Adrenal gland (tissue), 9 donors: ENCODE measurements at regions not wholly inside any gene's neighbourhood (a gene's known extent, or its start where the extent isn't known, plus 50 kb on each side); places are given as distances from the start of the nearest gene placed in this dataset.

Experiments
- DNase-seq, 7 donors: peaks; one replicate each; pipeline ENCODE4 v3.0.0-alpha.2; 2019 to 2020
- H3K27ac ChIP-seq, 5 donors: fragments of 200-600 bp; sonication (generic) in 4 of 5; 1 replicate in 3 of 5; 2 replicates in 2 of 5; pipeline versions ENCODE4 v1.5.1 to v1.8.0; 2016 to 2020; ENCODE audit warnings: mild to moderate bottlenecking in 1 of 5
- H3K27me3 ChIP-seq: fragments of 200-600 bp; 2 replicates; pipeline ENCODE4 v1.8.0; 2021
- H3K36me3 ChIP-seq, 2 donors: fragments of 200-600 bp; replicated peaks in 1 of 2; 1 replicate in 1 of 2; 2 replicates in 1 of 2; pipeline versions ENCODE4 v1.5.1 to v1.8.0; 2018 to 2022
- H3K4me1 ChIP-seq, 2 donors: fragments of 200-600 bp; replicated peaks in 1 of 2; 1 replicate in 1 of 2; 2 replicates in 1 of 2; pipeline versions ENCODE4 v1.5.1 to v1.8.0; 2018 to 2021
- H3K4me3 ChIP-seq, 4 donors: fragments of 200-600 bp; sonication (generic) in 3 of 4; one replicate each; pipeline ENCODE4 v1.5.1; 2016 to 2018
- H3K9me3 ChIP-seq, 3 donors: fragments of 200-600 bp; sonication (generic) in 1 of 3; replicated peaks in 1 of 3; 1 replicate in 2 of 3; 2 replicates in 1 of 3; pipeline versions ENCODE4 v1.5.1 to v1.8.0; 2016 to 2021
- POLR2A ChIP-seq, 2 donors: fragments of 450-650 bp; IDR thresholded peaks; one replicate each; pipeline ENCODE4 v1.6.1; 2017; ENCODE audit warnings: antibody characterized with exemption in 2 of 2, mild to moderate bottlenecking in 2 of 2, moderate library complexity in 1 of 2
- WGBS, 4 donors: extraction: QIAGEN DNeasy Blood & Tissue Kit in 2 of 4; methylation state at CpG; one replicate each; pipeline versions ENCODE4 v1.1.5 to v1.1.7; 2013 to 2017; 5-methylcytosine and 5-hydroxymethylcytosine counted together
- intact Hi-C, 2 donors: fragments of 100-400 bp; cut with DNase I; formaldehyde crosslinking; loops; one replicate each; pipeline versions ENCODE4 v1.14.1 to v1.15.0; 2022 to 2023
- TF ChIP-seq, protein P1 (sequence below), 6 experiments: fragments of 450-650 bp in 4 of 6; fragments of 200-600 bp in 2 of 6; sonication (generic) in 1 of 6; IDR thresholded peaks; 1 replicate in 5 of 6; 2 replicates in 1 of 6; pipeline versions ENCODE4 v1.5.1 to v1.8.0; 2016 to 2021; ENCODE audit warnings: antibody characterized with exemption in 6 of 6, mild to moderate bottlenecking in 2 of 6, moderate library complexity in 1 of 6
- donor health status: healthy with polysubstance abuse.
- donor health status: Bipolar disorder and iron deficiency.
- donor health status: DM: yes; HTN: yes; CAD: no.
- donor health status: DM: no; HTN: no; CAD: no.
- donor health status: DM: no; HTN: no; CAD: no.

DNA sequence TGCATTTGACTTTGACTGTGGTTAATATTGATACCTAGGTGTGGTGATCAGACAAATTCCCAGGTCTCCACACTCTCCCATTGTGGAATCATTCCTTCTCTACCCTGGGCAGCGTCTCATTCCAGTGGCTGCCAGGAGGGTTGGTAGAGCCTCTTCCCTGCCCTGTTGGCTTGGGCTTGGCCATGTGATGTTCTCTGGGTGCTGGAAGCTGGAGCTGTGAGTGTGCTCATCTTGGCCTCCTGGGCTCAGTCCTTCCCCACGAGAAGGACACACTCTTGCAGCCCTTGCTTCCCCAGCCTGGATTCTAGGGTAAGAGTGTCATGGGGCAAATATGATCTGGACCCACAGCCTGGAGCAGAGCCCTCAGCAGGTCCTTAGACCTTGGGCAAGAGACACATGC, 167.2 kb upstream of the IRX4 start:
- 40 to 59% (median 41%) methylated on average over 2 of the region's 2 CpGs for WGBS, 4 donors
- H3K4me1 ChIP-seq, result no peaks in the 10 kb centered on the region
- no peak overlapping the region for H3K4me3 ChIP-seq
- TF ChIP-seq POLR2A (IDR thresholded peaks at IDR 0.05), result no peak
- TF ChIP-seq, protein P1, sequence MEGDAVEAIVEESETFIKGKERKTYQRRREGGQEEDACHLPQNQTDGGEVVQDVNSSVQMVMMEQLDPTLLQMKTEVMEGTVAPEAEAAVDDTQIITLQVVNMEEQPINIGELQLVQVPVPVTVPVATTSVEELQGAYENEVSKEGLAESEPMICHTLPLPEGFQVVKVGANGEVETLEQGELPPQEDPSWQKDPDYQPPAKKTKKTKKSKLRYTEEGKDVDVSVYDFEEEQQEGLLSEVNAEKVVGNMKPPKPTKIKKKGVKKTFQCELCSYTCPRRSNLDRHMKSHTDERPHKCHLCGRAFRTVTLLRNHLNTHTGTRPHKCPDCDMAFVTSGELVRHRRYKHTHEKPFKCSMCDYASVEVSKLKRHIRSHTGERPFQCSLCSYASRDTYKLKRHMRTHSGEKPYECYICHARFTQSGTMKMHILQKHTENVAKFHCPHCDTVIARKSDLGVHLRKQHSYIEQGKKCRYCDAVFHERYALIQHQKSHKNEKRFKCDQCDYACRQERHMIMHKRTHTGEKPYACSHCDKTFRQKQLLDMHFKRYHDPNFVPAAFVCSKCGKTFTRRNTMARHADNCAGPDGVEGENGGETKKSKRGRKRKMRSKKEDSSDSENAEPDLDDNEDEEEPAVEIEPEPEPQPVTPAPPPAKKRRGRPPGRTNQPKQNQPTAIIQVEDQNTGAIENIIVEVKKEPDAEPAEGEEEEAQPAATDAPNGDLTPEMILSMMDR (IDR thresholded peaks at IDR 0.05), result no peak
- intact Hi-C loops, result no loop called here
- no peak for DNase-seq
- no peaks in the 10 kb centered on the region for H3K9me3 ChIP-seq
- H3K36me3 ChIP-seq, result no peaks in the 10 kb centered on the region
- H3K27me3 ChIP-seq, result no peaks in the 10 kb centered on the region
- no peak overlapping the region for H3K27ac ChIP-seq

DNA sequence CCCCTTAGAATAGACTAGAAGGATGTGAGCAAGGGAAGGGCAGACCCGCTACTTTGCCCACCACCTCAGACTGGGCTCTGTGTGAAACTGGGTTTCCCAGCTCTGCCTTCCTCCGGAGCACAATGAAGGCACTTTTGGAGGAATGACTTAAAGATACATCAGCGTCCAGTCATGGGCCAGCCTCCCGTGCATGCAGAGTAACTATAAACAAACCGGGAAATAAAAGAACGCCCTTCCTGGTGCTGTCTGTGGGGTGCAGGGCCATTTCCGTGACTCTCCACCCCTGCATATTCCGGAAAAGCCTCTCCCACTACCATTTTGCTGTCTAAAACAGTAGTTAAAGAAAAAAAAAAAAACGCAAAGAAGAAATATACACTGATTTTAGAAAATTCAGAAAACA, 165.9 kb upstream of the IRX4 start:
- H3K9me3 ChIP-seq, result no peaks in the 10 kb centered on the region
- H3K27me3 ChIP-seq, result no peaks in the 10 kb centered on the region
- no peak overlapping the region for H3K27ac ChIP-seq
- TF ChIP-seq, protein P1 (IDR thresholded peaks at IDR 0.05), result no peak
- no peak for TF ChIP-seq POLR2A (IDR thresholded peaks at IDR 0.05)
- intact Hi-C loops, result no loop called here
- no peaks in the 10 kb centered on the region for H3K4me1 ChIP-seq
- H3K4me3 ChIP-seq, result no peak overlapping the region
- 43 to 79% (median 60%) methylated on average over 9 of the region's 9 CpGs for WGBS, 4 donors
- no peak for DNase-seq
- no peaks in the 10 kb centered on the region for H3K36me3 ChIP-seq

DNA sequence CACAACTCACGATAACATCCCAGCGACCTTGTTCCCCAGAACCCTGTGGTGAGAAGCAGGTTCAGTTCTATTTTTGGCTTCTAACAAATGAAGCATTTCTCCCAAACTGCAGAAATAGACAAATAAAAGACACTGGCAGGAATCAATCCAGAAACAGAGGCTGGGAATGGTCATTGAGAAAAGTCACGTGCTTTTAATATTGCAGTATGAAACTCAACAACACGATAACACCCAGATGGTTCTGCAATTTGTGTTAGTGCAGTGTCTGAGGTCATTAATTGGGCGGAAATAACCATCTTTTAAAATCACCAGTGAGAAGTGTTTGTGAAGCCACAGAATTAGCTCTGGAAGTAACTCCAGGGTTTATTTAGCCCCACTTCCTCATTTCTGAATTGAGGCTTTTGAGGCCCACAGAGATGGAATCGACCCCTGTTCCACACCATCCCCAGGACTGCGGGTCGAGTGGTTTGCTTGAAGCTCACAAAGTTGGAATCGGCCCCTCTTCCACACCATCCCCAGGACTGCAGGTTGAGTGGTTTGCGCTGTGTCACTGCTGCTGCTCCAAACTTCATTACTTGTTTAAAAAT, 164.7 kb upstream of the IRX4 start:
- Histone ChIP-seq H3K9me3 (no peaks in the 10 kb centered on the region), H3K27ac (no peak overlapping the region), H3K36me3 (no peaks in the 10 kb centered on the region), H3K4me3 (no peak overlapping the region), H3K4me1 (no peaks in the 10 kb centered on the region), H3K27me3 (no peaks in the 10 kb centered on the region)
- intact Hi-C loops, result no loop called here
- 67 to 72% (median 68%) methylated on average over 10 of the region's 10 CpGs for WGBS, 4 donors
- DNase-seq, result no peak
- no peak for TF ChIP-seq POLR2A (IDR thresholded peaks at IDR 0.05)
- TF ChIP-seq, protein P1 (IDR thresholded peaks at IDR 0.05), result no peak

DNA sequence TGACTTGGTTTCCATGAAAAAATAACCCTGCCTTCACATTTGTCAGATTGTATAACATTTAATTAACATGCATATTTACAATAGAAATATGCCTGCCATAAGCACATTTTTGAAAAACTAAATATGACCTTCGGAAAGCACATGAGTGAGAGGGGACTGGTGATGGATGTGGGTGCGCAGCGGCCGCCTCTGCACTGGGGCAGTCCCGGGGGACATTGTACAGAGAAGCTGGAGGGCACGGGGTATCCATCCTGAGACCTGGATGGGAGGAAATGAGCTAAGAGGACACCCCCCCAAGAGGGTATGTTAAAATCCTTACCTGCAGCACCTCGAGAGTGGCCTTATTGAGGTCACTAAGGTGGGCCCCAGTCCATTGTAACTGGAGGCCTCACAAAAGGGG, 161.3 kb upstream of the IRX4 start:
- H3K9me3 ChIP-seq, result no peaks in the 10 kb centered on the region
- no peak overlapping the region for H3K4me3 ChIP-seq
- no peak overlapping the region for H3K27ac ChIP-seq
- intact Hi-C loops, result no loop called here
- no peak for DNase-seq
- H3K27me3 ChIP-seq, result no peaks in the 10 kb centered on the region
- no peaks in the 10 kb centered on the region for H3K36me3 ChIP-seq
- 82 to 90% (median 83%) methylated on average over 7 of the region's 7 CpGs for WGBS, 4 donors
- no peak for TF ChIP-seq POLR2A (IDR thresholded peaks at IDR 0.05)
- TF ChIP-seq, protein P1 (IDR thresholded peaks at IDR 0.05), result no peak
- H3K4me1 ChIP-seq, result no peaks in the 10 kb centered on the region
